Stimulated activated CD4-positive, alpha-beta T cell treated with anti-CD3 and anti-CD28 coated beads, Interleukin-12 subunit alpha, Interleukin-12 subunit beta, amount 100 ng/mL, for 24 hours (primary cell): ENCODE measurements at regions not wholly inside any gene's neighbourhood (a gene's known extent, or its start where the extent isn't known, plus 50 kb on each side); places are given as distances from the start of the nearest gene placed in this dataset.

Source experiments
- DNase-seq, 2 experiments: peaks; one replicate each; pipeline ENCODE4 v3.0.0-alpha.2; 2020; ENCODE audit warnings: low read depth in 2 of 2

DNA sequence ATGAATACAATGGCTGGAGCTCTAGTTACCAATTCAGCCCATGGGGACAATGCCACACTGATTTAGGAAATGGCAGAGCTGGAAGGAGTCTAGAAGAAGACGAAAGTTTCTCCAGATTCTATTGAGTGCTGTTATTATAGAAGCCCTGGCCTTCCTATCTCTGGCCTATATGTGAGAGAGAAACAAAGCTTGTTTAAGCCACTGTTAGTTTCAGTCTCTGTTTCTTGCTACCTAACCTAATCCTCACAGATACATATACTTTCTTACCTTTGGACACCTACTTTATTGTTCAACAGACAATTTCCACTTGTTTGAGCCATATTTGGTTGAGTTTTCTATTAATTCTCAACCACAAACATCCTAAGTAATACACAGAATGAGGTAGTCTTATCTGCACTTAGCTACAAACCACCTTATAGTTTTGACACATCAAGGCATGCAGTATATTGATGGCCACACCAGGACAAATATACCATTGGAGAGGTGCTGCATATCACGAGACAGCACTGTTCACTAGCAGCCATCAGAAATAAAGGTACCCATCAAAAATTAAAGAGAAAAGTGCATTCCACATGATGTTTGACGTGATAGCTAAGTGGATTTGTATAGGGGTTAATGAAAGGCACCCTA lies 190.2 kb downstream of the SMIM20 start:
- DNase-seq = no peak

DNA sequence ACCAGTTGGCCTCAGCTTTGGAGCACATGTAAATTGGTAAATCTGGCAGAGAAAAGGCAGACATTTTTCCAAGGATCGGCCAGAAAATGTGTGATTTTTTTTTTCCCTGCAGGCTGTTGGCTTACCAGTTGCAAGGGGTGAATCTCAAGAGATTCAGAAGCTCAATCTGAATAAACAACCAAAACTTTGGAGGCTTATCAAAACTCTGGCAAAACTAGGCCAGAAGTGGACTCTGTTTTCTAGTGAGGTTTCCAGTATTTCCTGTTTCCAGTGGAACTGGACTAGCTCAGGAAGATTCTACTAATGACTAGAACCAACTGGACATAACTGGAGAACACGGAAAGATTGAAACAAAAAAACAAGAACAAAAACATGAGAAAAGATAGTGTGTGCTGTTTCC lies 191.3 kb downstream of the SMIM20 start:
- DNase-seq = no peak

DNA sequence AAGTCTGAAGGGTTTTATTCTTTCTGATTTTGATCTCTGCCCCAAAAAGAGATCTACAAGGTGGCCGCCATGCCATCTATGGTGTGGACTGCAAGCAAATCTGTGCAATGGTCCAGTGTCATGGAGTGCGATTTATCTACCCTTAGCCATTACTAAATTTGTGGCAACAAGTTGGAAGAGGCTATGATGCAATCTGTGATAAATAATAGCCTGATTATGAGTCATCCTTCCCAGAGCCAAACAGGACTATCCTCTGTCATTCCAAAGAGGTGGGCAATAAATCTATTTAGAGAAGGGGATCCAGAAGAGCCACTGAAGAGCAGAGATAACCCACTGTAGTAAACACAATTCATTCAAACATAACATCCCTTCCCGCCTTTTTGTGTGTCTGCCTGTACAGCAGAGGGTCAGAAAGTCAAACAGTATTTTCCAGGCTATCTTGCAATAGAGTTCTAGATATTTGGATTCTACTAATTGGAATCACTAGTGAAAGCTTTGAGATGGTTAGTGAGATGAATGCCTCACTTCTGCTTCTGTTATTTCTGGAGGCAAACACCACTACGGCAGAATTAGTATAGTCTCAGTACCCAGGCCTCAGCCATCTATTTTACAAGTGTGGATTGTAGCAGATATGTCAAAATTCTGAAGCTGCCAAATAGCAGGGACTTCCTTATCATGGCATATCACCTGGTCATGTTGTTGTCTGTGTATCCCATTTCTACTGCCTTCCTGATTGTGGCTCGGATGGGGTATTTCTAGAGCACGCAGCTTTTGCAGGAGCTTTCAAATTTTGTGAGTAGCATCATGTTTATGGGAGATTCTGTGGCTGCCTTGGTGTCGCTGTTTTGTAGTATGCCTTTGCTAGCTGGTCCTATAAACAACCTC lies 192.0 kb downstream of the SMIM20 start:
- no peak for DNase-seq

DNA sequence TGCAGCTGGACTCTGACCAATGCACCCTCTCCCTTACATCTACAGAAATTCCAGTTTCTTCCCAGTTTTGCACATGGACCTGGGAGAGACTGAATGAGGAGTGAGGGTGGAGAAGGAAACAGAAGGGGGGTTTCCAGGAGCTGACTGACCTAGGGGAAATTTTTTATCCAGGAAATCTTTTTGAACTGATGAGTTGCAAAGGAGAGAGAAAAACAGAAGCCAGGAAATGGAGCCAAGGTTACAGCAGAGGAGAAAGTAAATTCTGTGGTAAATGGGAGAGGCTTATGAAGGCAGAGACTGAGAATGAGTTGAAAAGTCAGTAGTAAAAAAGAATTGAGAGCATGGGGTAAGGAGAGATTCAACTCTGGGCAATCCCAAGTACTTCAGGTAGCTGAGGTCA lies 192.8 kb downstream of the SMIM20 start:
- DNase-seq = no peak

DNA sequence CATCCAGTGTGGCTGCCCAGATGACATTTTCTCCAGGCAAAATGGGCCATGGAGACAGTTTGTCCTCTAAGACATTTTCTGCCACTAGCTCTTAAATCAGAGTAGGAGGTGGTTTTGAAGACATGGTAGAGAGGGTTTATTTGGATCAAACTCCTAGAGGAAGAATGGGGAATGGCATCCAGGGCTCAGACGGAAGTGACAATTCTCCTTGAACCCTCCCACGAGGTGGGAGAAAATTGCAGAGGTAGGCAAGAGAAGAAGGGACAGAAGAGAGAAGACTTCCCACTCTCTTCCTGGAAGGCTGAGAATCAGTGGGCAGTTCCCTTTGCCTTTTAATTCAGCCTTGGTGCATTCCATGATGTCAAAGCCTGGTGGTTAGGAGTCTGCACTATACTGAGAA lies 194.0 kb downstream of the SMIM20 start:
- DNase-seq = no peak

- no peak for DNase-seq
Measured at GRCh38 chr4:26110493-26110892, 196.5 kb downstream of the SMIM20 start.

GRCh38 chr4:26113339-26113940 lies 199.4 kb downstream of the SMIM20 start:
- no peak for DNase-seq

- DNase-seq = no peak
Measured at GRCh38 chr4:26116057-26116456, 202.0 kb downstream of the SMIM20 start.

GRCh38 chr4:26120098-26120825 lies 200.6 kb upstream of the RBPJ start:
- no peak for DNase-seq

DNA sequence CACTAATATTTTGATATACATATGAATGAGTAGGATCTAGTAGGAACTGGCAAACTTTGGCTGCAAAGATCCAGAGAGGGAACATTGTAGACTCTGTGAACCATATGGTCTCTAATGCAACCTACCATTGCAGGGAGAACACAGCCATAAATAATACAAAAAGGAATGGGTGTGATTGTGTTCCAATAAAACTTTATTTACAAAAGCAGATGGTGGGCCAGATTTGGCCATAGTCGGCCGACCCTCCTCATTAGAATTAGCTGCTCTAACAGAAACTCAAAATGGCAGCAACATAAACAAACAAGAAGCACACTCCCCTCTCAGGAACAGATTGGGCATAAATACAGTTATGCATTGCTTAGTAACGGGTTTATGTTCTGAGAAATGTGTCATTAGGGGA lies 198.1 kb upstream of the RBPJ start:
- DNase-seq = no peak

- no peak for DNase-seq
Measured at GRCh38 chr4:26124753-26125321, 196.0 kb upstream of the RBPJ start.

DNA sequence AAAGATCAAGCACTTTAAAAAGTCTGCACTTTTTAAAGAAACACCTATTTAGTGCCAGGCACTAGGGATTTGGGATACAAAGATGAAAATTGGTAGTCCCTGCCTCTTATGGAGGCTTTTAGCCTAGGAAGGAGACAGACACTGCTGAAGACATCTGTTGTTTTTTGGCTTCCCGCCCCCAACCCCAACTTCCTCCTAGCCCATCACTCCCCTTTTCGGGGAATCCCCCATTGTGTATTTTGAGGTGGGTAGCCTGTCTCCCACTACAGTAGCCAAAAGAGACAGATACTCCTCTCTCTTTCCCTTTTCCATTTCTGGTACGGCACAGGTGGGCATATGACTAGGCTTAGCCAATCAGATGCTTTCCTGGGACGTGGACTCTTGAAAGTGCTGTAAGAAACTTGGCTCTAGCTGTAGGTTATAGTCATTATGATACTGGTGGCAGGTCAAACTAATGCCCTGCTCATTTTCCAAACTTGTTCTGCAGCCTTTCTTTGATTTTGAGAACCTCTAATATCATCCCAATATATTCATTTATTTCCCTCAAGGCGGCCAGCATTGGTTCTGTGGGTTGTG lies 194.6 kb upstream of the RBPJ start:
- no peak for DNase-seq

- no peak for DNase-seq
Measured at GRCh38 chr4:26126994-26127393, 193.8 kb upstream of the RBPJ start.

GRCh38 chr4:26127851-26128337 lies 192.9 kb upstream of the RBPJ start:
- DNase-seq = no peak

DNA sequence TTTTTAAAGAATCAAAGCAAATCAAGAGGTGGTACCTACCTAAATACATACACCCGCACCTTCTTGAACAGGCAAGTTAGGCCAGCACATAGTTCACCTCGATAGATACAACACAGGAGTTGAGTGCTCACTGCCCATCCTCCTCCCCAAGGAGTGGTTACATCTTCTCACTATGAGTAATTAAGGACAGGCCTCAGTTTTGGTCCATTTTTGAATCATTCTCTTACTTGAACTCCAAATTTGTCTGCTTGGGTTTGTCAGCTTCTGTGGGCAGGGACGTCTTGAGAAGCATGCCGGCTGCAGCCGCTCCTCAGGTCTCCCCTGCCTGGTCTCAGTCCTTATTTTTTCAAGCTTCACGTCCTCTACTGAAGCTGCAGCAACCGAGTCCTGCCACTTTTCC lies 190.6 kb upstream of the RBPJ start:
- no peak for DNase-seq

DNA sequence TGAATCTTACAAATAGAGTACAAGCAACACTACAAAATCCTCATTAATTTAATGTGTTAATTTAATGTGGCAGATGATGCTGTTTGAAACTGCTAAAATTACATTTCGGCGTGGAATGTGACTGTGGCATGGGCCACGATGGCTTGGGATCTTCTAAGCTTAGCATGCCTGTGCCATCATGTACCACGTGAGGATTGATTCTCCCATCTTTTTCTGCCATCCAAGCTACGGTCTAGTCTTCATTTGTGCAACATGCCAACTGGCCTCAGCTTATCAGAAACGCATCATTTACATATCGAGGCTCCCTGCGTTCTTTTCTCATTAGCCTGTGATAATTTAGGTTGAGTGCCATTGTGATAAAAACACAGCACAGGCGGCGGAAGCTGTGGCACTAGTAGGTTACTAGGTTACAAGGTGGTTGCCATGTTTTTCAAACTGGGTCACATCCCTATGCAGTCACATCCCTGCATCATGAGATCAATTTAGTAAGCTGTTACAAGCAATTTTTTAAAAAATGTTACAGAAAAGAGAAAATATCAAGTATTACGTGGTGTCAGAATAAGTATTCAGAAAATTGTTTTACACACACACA lies 189.9 kb upstream of the RBPJ start:
- no peak for DNase-seq

DNA sequence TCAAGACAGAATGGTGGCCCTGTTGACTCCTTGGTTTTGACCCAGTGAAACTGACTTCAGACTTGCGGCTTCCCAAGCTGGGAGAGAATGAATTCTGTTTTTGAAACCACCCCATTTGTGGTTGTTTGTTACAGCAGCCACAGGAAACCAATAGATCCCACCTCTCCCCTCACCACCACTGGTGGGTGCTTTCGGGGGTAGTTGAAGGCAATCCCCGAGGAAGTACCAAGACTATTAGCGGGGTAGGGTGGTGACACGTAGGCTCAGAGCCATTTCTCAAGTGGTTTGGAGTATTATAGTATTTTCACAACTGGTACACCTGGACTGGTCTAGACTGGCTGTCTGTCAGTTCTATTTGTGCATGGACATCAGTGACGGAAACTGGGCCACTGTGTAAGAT lies 189.1 kb upstream of the RBPJ start:
- DNase-seq = no peak

- DNase-seq = no peak
Measured at GRCh38 chr4:26132858-26133257, 188.0 kb upstream of the RBPJ start.

- no peak for DNase-seq
Measured at GRCh38 chr4:26133840-26134239, 187.0 kb upstream of the RBPJ start.

- DNase-seq = no peak
Measured at GRCh38 chr4:26135331-26135730, 185.5 kb upstream of the RBPJ start.

GRCh38 chr4:26136615-26137014 lies 184.2 kb upstream of the RBPJ start:
- no peak for DNase-seq
